ENCODE measurements at regions not wholly inside any gene's neighbourhood (a gene's known extent, or its start where the extent isn't known, plus 50 kb on each side); places are given as distances from the start of the nearest gene placed in this dataset.
A peak's percentile ranks its signal among the peaks of the same experiment; 100 is the strongest.
"Not testable (repeated sequence)": the region's sequence is repeated elsewhere in the genome, so short reads cannot be mapped to it uniquely, and the experiment has no call there.

- H3K27me3 ChIP-seq (replicated peaks; ENCODE audit: insufficient read depth, low read depth, low read length, poor library complexity); H3K36me3 ChIP-seq (ENCODE audit: insufficient read depth, low read length, poor library complexity, severe bottlenecking); POLR2A ChIA-PET (ENCODE audit: low non-redundant PET); CTCF ChIA-PET; intact Hi-C loops (cut with micrococcal nuclease; ENCODE audit: unreplicated experiment); BruUV-seq (replicated peaks); H3K4me3 ChIP-seq (ENCODE audit: low read depth, low read length, poor library complexity, severe bottlenecking); H3K9me3 ChIP-seq (ENCODE audit: low read depth, low read length, poor library complexity, severe bottlenecking); DNase-seq (ENCODE audit: low spot score); H3K4me1 ChIP-seq (ENCODE audit: insufficient read depth, low read length, poor library complexity, severe bottlenecking); H3K27ac ChIP-seq (ENCODE audit: low read depth, low read length, poor library complexity, severe bottlenecking): not testable (repeated sequence)
Observed at GRCh38 chr1:610538-610937, 75.9 kb downstream of the OR4F16 start.

- H3K36me3 ChIP-seq (ENCODE audit: insufficient read depth, low read length, poor library complexity, severe bottlenecking); intact Hi-C loops (cut with micrococcal nuclease; ENCODE audit: unreplicated experiment); DNase-seq (ENCODE audit: low spot score); BruUV-seq (replicated peaks); CTCF ChIA-PET; POLR2A ChIA-PET (ENCODE audit: low non-redundant PET); H3K27ac ChIP-seq (ENCODE audit: low read depth, low read length, poor library complexity, severe bottlenecking); H3K4me1 ChIP-seq (ENCODE audit: insufficient read depth, low read length, poor library complexity, severe bottlenecking); H3K27me3 ChIP-seq (replicated peaks; ENCODE audit: insufficient read depth, low read depth, low read length, poor library complexity); H3K4me3 ChIP-seq (ENCODE audit: low read depth, low read length, poor library complexity, severe bottlenecking); H3K9me3 ChIP-seq (ENCODE audit: low read depth, low read length, poor library complexity, severe bottlenecking): not testable (repeated sequence)
Observed at GRCh38 chr1:609161-609560, 77.3 kb downstream of the OR4F16 start.

- BruUV-seq (replicated peaks), result not testable (repeated sequence)
Observed at GRCh38 chr1:605279-605678, 81.2 kb downstream of the OR4F16 start.

GRCh38 chr1:588211-588610 lies 98.2 kb downstream of the OR4F16 start:
- H3K4me1 ChIP-seq (ENCODE audit: insufficient read depth, low read length, poor library complexity, severe bottlenecking); DNase-seq (ENCODE audit: low spot score); intact Hi-C loops (cut with micrococcal nuclease; ENCODE audit: unreplicated experiment); H3K36me3 ChIP-seq (ENCODE audit: insufficient read depth, low read length, poor library complexity, severe bottlenecking); H3K27ac ChIP-seq (ENCODE audit: low read depth, low read length, poor library complexity, severe bottlenecking); H3K27me3 ChIP-seq (replicated peaks; ENCODE audit: insufficient read depth, low read depth, low read length, poor library complexity); POLR2A ChIA-PET (ENCODE audit: low non-redundant PET); H3K4me3 ChIP-seq (ENCODE audit: low read depth, low read length, poor library complexity, severe bottlenecking); CTCF ChIA-PET; H3K9me3 ChIP-seq (ENCODE audit: low read depth, low read length, poor library complexity, severe bottlenecking); BruUV-seq (replicated peaks): not testable (repeated sequence)

More at GRCh38 chr1:605279-605678, 81.2 kb downstream of the OR4F16 start:
- H3K27ac ChIP-seq (ENCODE audit: low read depth, low read length, poor library complexity, severe bottlenecking); H3K4me1 ChIP-seq (ENCODE audit: insufficient read depth, low read length, poor library complexity, severe bottlenecking); H3K36me3 ChIP-seq (ENCODE audit: insufficient read depth, low read length, poor library complexity, severe bottlenecking); DNase-seq (ENCODE audit: low spot score); POLR2A ChIA-PET (ENCODE audit: low non-redundant PET); H3K4me3 ChIP-seq (ENCODE audit: low read depth, low read length, poor library complexity, severe bottlenecking); intact Hi-C loops (cut with micrococcal nuclease; ENCODE audit: unreplicated experiment); CTCF ChIA-PET; H3K9me3 ChIP-seq (ENCODE audit: low read depth, low read length, poor library complexity, severe bottlenecking); H3K27me3 ChIP-seq (replicated peaks; ENCODE audit: insufficient read depth, low read depth, low read length, poor library complexity): not testable (repeated sequence)

GRCh38 chr1:585992-586391 lies 100.5 kb downstream of the OR4F16 start:
- intact Hi-C loops (cut with micrococcal nuclease; ENCODE audit: unreplicated experiment); CTCF ChIA-PET; H3K36me3 ChIP-seq (ENCODE audit: insufficient read depth, low read length, poor library complexity, severe bottlenecking); H3K27me3 ChIP-seq (replicated peaks; ENCODE audit: insufficient read depth, low read depth, low read length, poor library complexity); H3K9me3 ChIP-seq (ENCODE audit: low read depth, low read length, poor library complexity, severe bottlenecking); BruUV-seq (replicated peaks); H3K4me3 ChIP-seq (ENCODE audit: low read depth, low read length, poor library complexity, severe bottlenecking); DNase-seq (ENCODE audit: low spot score); H3K4me1 ChIP-seq (ENCODE audit: insufficient read depth, low read length, poor library complexity, severe bottlenecking); H3K27ac ChIP-seq (ENCODE audit: low read depth, low read length, poor library complexity, severe bottlenecking); POLR2A ChIA-PET (ENCODE audit: low non-redundant PET): not testable (repeated sequence)
- TF ChIP-seq CTCF (conservative IDR thresholded peaks at IDR 0.05; ENCODE audit: low read depth, low read length), result peak; percentile 28; the same call in 1 of the 2 replicates

All from A673 (cell line).